HCT116 (cell line): ENCODE measurements at regions not wholly inside any gene's neighbourhood (a gene's known extent, or its start where the extent isn't known, plus 50 kb on each side); places are given as distances from the start of the nearest gene placed in this dataset.

Source experiments
- ATAC-seq: fragments of 200-7000 bp; cut with Tn5 transposase; 2 replicates; pipeline ENCODE4 v1.9.1; 2020; ENCODE audit warnings: mild to moderate bottlenecking, moderate library complexity
- BruUV-seq: library from RNA; stranded (reverse); fragments of 400-500 nt; replicated peaks from 2 replicates; lab custom pipeline; 2021; lab: Mats Ljungman, UMichigan
- CTCF ChIA-PET: fragments of 300-600 bp; sonication (Branson Sonifier 250); formaldehyde crosslinking; loops from one replicate; lab custom pipeline; 2021; ENCODE audit warnings: antibody characterized with exemption; lab: Charles Lee
- POLR2A ChIA-PET: fragments of 300-600, 350-600 bp; sonication (Branson Sonifier 250); formaldehyde crosslinking; loops from one replicate; lab custom pipeline; 2021; ENCODE audit warnings: antibody characterized with exemption; lab: Charles Lee
- RAD21 ChIA-PET, 2 experiments: fragments of 300-600 bp; sonication (Branson Sonifier 250); formaldehyde crosslinking; loops; one replicate each; lab custom pipeline; 2023; ENCODE audit warnings: low total read pairs in 2 of 2; ENCODE audit not compliant: uncharacterized antibody in 2 of 2, unreplicated experiment in 2 of 2, low non-redundant PET in 1 of 2; lab: Charles Lee
- DNase-seq: peaks from one replicate; pipeline ENCODE4 v3.0.0-alpha.2; 2010; ENCODE audit warnings: low read depth, low spot score
- H2AFZ ChIP-seq: fragments of 200-600 bp; shearing (Covaris generic), sonication (generic); 2 replicates; pipeline ENCODE4 v1.6.1; 2017; ENCODE audit warnings: low read depth, mixed run types, mixed read lengths, antibody characterized with exemption, low read length; ENCODE audit not compliant: poor library complexity, severe bottlenecking
- H3K27ac ChIP-seq: 2 replicates; pipeline ENCODE4 v1.5.1; 2012; ENCODE audit warnings: low read depth, low read length
- H3K27me3 ChIP-seq: fragments of 200-600 bp; sonication (generic); 2 replicates; pipeline ENCODE4 v1.6.1; 2016; ENCODE audit warnings: mixed run types, low read length, mixed read lengths; ENCODE audit not compliant: insufficient read depth
- H3K36me3 ChIP-seq, 2 experiments: fragments of 200-500 bp in 1 of 2; fragments of 200-600 bp in 1 of 2; sonication (Bioruptor generic) in 1 of 2; sonication (generic) in 1 of 2; 2 replicates each; pipeline versions ENCODE4 v1.5.1 to v1.6.1; 2014 to 2016; ENCODE audit warnings: low read length in 2 of 2, inconsistent platforms in 1 of 2, mixed read lengths in 1 of 2, mixed run types in 1 of 2; ENCODE audit not compliant: insufficient read depth in 2 of 2, control insufficient read depth in 1 of 2
- H3K4me1 ChIP-seq, 2 experiments: fragments of 200-600 bp in 1 of 2; sonication (generic) in 1 of 2; 2 replicates each; pipeline versions ENCODE4 v1.5.1 to v1.6.1; 2012 to 2017; ENCODE audit warnings: low read length in 2 of 2, inconsistent platforms in 1 of 2, mild to moderate bottlenecking in 1 of 2, mixed read lengths in 1 of 2, mixed run types in 1 of 2, moderate library complexity in 1 of 2; ENCODE audit not compliant: insufficient read depth in 2 of 2, control insufficient read depth in 1 of 2
- H3K4me2 ChIP-seq: fragments of 200-600 bp; sonication (generic); 2 replicates; pipeline ENCODE4 v1.6.1; 2017; ENCODE audit warnings: mixed run types, low read length, mixed read lengths
- H3K4me3 ChIP-seq, 2 experiments: fragments of 200-600 bp in 1 of 2; sonication (generic) in 1 of 2; replicated peaks in 1 of 2; 2 replicates each; pipeline ENCODE4 v1.5.1; 2011 to 2016; ENCODE audit warnings: low read length in 2 of 2, control low read depth in 1 of 2, low read depth in 1 of 2, mild to moderate bottlenecking in 1 of 2, mixed read lengths in 1 of 2, mixed run types in 1 of 2
- H3K79me2 ChIP-seq: fragments of 200-600 bp; sonication (generic); 2 replicates; pipeline ENCODE4 v1.6.1; 2017; ENCODE audit warnings: mild to moderate bottlenecking, mixed run types, low read length, moderate library complexity, mixed read lengths; ENCODE audit not compliant: insufficient read depth
- H3K9ac ChIP-seq: fragments of 200-600 bp; sonication (generic); 2 replicates; pipeline ENCODE4 v1.6.1; 2016; ENCODE audit warnings: low read length, mixed read lengths
- H3K9me2 ChIP-seq: fragments of 200-600 bp; sonication (generic), shearing (Covaris generic); 2 replicates; pipeline ENCODE4 v1.6.1; 2017; ENCODE audit warnings: mixed run types, mild to moderate bottlenecking, moderate library complexity; ENCODE audit not compliant: insufficient read depth
- H3K9me3 ChIP-seq, 2 experiments: fragments of 200-500 bp in 1 of 2; fragments of 200-600 bp in 1 of 2; sonication (Bioruptor generic) in 1 of 2; sonication (generic) in 1 of 2; 2 replicates each; pipeline ENCODE4 v1.6.1; 2014 to 2017; ENCODE audit warnings: low read length in 2 of 2, mixed read lengths in 2 of 2, inconsistent platforms in 1 of 2, low read depth in 1 of 2, mild to moderate bottlenecking in 1 of 2, mixed run types in 1 of 2, moderate library complexity in 1 of 2; ENCODE audit not compliant: control insufficient read depth in 1 of 2, insufficient read depth in 1 of 2
- H4K20me1 ChIP-seq: fragments of 200-600 bp; sonication (generic), shearing (Covaris generic); 2 replicates; pipeline ENCODE4 v1.6.1; 2017; ENCODE audit warnings: mixed run types, mild to moderate bottlenecking, moderate library complexity; ENCODE audit not compliant: insufficient read depth
- ATF3 ChIP-seq: IDR thresholded peaks from 2 replicates; pipeline ENCODE4 v1.6.1; 2012
- CTCF ChIP-seq, 3 experiments: fragments of 200-600 bp in 1 of 3; sonication (generic) in 1 of 3; IDR thresholded peaks in 2 of 3; conservative IDR thresholded peaks in 1 of 3; 2 replicates each; pipeline ENCODE4 v1.5.1; 2012 to 2017; ENCODE audit warnings: low read depth in 2 of 3, low read length in 2 of 3, antibody characterized with exemption in 1 of 3, borderline replicate concordance in 1 of 3, control low read depth in 1 of 3, mild to moderate bottlenecking in 1 of 3, mixed read lengths in 1 of 3, mixed run types in 1 of 3, moderate library complexity in 1 of 3; ENCODE audit not compliant: insufficient read depth in 1 of 3
- EGR1 ChIP-seq: IDR thresholded peaks from 2 replicates; pipeline ENCODE4 v1.6.1; 2012; ENCODE audit warnings: low read depth
- ELF1 ChIP-seq: IDR thresholded peaks from 2 replicates; pipeline ENCODE4 v1.6.1; 2012; ENCODE audit warnings: low read depth, borderline replicate concordance
- EZH2phosphoT487 ChIP-seq: fragments of 200-600 bp; IDR thresholded peaks from 2 replicates; pipeline ENCODE4 v1.6.1; 2018; ENCODE audit warnings: antibody characterized with exemption, borderline replicate concordance
- JUND ChIP-seq: IDR thresholded peaks from 2 replicates; pipeline ENCODE4 v1.6.1; 2012
- MAX ChIP-seq: IDR thresholded peaks from 2 replicates; pipeline ENCODE4 v1.6.1; 2012
- POLR2A ChIP-seq: IDR thresholded peaks from 2 replicates; pipeline ENCODE4 v1.7.0; 2011; ENCODE audit warnings: borderline replicate concordance; ENCODE audit not compliant: insufficient read depth, insufficient read length; ENCODE audit errors: extremely low read depth
- POLR2AphosphoS5 ChIP-seq: IDR thresholded peaks from 2 replicates; pipeline ENCODE4 v1.6.1; 2011; ENCODE audit warnings: mild to moderate bottlenecking, low read depth, low read length, moderate library complexity
- RAD21 ChIP-seq: IDR thresholded peaks from 2 replicates; pipeline ENCODE4 v1.6.1; 2012; ENCODE audit warnings: low read depth, mild to moderate bottlenecking
- REST ChIP-seq: IDR thresholded peaks from 2 replicates; pipeline ENCODE4 v1.6.1; 2012; ENCODE audit warnings: low read depth
- SP1 ChIP-seq: IDR thresholded peaks from 2 replicates; pipeline ENCODE4 v1.6.1; 2012; ENCODE audit warnings: low read depth
- YY1 ChIP-seq: IDR thresholded peaks from 2 replicates; pipeline ENCODE4 v1.6.1; 2011; ENCODE audit warnings: low read length, low read depth, moderate library complexity, mild to moderate bottlenecking; ENCODE audit not compliant: insufficient replicate concordance; ENCODE audit errors: extremely low read depth
- ZBTB33 ChIP-seq: IDR thresholded peaks from 2 replicates; pipeline ENCODE4 v1.6.1; 2011; ENCODE audit warnings: mild to moderate bottlenecking, low read length, moderate library complexity; ENCODE audit not compliant: insufficient replicate concordance; ENCODE audit errors: extremely low read depth
- ZFX ChIP-seq: fragments of 450-650 bp; IDR thresholded peaks from 2 replicates; pipeline ENCODE4 v1.6.1; 2017
- ZNF274 ChIP-seq: fragments of 200-500 bp; sonication (Bioruptor generic); IDR thresholded peaks from 2 replicates; pipeline ENCODE4 v1.6.1; 2014; ENCODE audit warnings: mild to moderate bottlenecking, low read depth, low read length, inconsistent platforms
- intact Hi-C: fragments of 100-400 bp; cut with micrococcal nuclease; formaldehyde crosslinking; loops from 2 replicates; pipeline ENCODE4 v1.10.0; 2022

- Histone ChIP-seq H3K9ac (no peak overlapping the region), H3K27ac (no peak overlapping the region), H3K4me3 (no peak overlapping the region), H3K4me1 (peaks cover 8 to 12% of the 10 kb centered on the region in 2 experiments; a peak in 2 of 4 replicates), H3K27me3 (0 out of 2 replicates have a peak, but pooled peaks cover 5% of the 10 kb centered on the region), H3K9me2 (no peaks in the 10 kb centered on the region), H2AFZ (no peak overlapping the region), H4K20me1 (no peaks in the 10 kb centered on the region), H3K4me2 (no peak overlapping the region), H3K9me3 (no peaks in the 10 kb centered on the region), H3K36me3 (no peaks in the 10 kb centered on the region), H3K79me2 (no peaks in the 10 kb centered on the region)
- CTCF ChIA-PET = no interaction called here
- RAD21 ChIA-PET = no interaction called here
- intact Hi-C loops = no loop called here
- no TSS peak for BruUV-seq
- POLR2A ChIA-PET = no interaction called here
- no peak for DNase-seq
- no peak for TF ChIP-seq ZNF274
- no peak for TF ChIP-seq EZH2phosphoT487
- no peak for TF ChIP-seq ZFX
- no peak for TF ChIP-seq SP1
- TF ChIP-seq RAD21 = no peak
- TF ChIP-seq ATF3 = no peak
- TF ChIP-seq ELF1 = no peak
- no peak for TF ChIP-seq REST
- no peak for TF ChIP-seq CTCF (IDR thresholded peaks at IDR 0.05 in 2 of 3, conservative IDR thresholded peaks at IDR 0.05 in 1 of 3; ENCODE audit: borderline replicate concordance in 1 of 3, insufficient read depth in 1 of 3, low read depth in 2 of 3, low read length in 2 of 3)
- TF ChIP-seq JUND = no peak
- TF ChIP-seq ZBTB33 = no peak
- TF ChIP-seq YY1 = no peak
- no peak for TF ChIP-seq EGR1
- TF ChIP-seq POLR2A = no peak
- TF ChIP-seq MAX = no peak
- TF ChIP-seq POLR2AphosphoS5 = no peak
- no peak for ATAC-seq
Measured at GRCh38 chr7:19403691-19404090, 258.5 kb upstream of the FERD3L start.
